Adrenal gland (tissue), 5 donors: ENCODE measurements at regions not wholly inside any gene's neighbourhood (a gene's known extent, or its start where the extent isn't known, plus 50 kb on each side); places are given as distances from the start of the nearest gene placed in this dataset.

Experiments used
- CTCF ChIP-seq, 6 experiments: fragments of 450-650 bp in 4 of 6; fragments of 200-600 bp in 2 of 6; sonication (generic) in 1 of 6; IDR thresholded peaks; 1 replicate in 5 of 6; 2 replicates in 1 of 6; pipeline versions ENCODE4 v1.5.1 to v1.8.0; 2016 to 2021; ENCODE audit warnings: antibody characterized with exemption in 6 of 6, mild to moderate bottlenecking in 2 of 6, moderate library complexity in 1 of 6
- POLR2A ChIP-seq, 2 donors: fragments of 450-650 bp; IDR thresholded peaks; one replicate each; pipeline ENCODE4 v1.6.1; 2017; ENCODE audit warnings: antibody characterized with exemption in 2 of 2, mild to moderate bottlenecking in 2 of 2, moderate library complexity in 1 of 2
- donor health status: DM: no; HTN: no; CAD: no.

- TF ChIP-seq CTCF (IDR thresholded peaks at IDR 0.05) (no peak), POLR2A (IDR thresholded peaks at IDR 0.05) (no peak)
These were observed 90.6 kb downstream of the TTLL2 start for GRCh38 chr6:167415441-167415961.
